ENCODE measurements at regions not wholly inside any gene's neighbourhood (a gene's known extent, or its start where the extent isn't known, plus 50 kb on each side); places are given as distances from the start of the nearest gene placed in this dataset.

GRCh38 chr15:95091444-95091843, 860.1 kb downstream of the MCTP2 start:
- no peak for TF ChIP-seq CTCF (IDR thresholded peaks at IDR 0.05)

GRCh38 chr15:95095250-95095649, 863.9 kb downstream of the MCTP2 start:
- no peak for TF ChIP-seq CTCF (IDR thresholded peaks at IDR 0.05)

- TF ChIP-seq CTCF (IDR thresholded peaks at IDR 0.05): no peak
Measured at GRCh38 chr15:95096651-95097050, 865.3 kb downstream of the MCTP2 start.

- no peak for TF ChIP-seq CTCF (IDR thresholded peaks at IDR 0.05)
Measured at GRCh38 chr15:95097361-95097760, 866.0 kb downstream of the MCTP2 start.

- no peak for TF ChIP-seq CTCF (IDR thresholded peaks at IDR 0.05)
Measured at GRCh38 chr15:95105229-95105628, 873.9 kb downstream of the MCTP2 start.

GRCh38 chr15:95106801-95107200, 875.4 kb downstream of the MCTP2 start:
- no peak for TF ChIP-seq CTCF (IDR thresholded peaks at IDR 0.05)

- TF ChIP-seq CTCF (IDR thresholded peaks at IDR 0.05): no peak
Measured at GRCh38 chr15:95108673-95109072, 877.3 kb downstream of the MCTP2 start.

GRCh38 chr15:95111969-95112368, 880.6 kb downstream of the MCTP2 start:
- no peak for TF ChIP-seq CTCF (IDR thresholded peaks at IDR 0.05)
